DMS53 (cell line): ENCODE measurements at regions not wholly inside any gene's neighbourhood (a gene's known extent, or its start where the extent isn't known, plus 50 kb on each side); places are given as distances from the start of the nearest gene placed in this dataset.
"Not testable (repeated sequence)": the region's sequence is repeated elsewhere in the genome, so short reads cannot be mapped to it uniquely, and the experiment has no call there.

Experiments
- DNase-seq: peaks from one replicate; lab custom pipeline; 2025; lab: John Stamatoyannopoulos, UW

GRCh38 chr6:85192596-85192995 lies 257.3 kb upstream of the NT5E start:
- no peak for DNase-seq

DNA sequence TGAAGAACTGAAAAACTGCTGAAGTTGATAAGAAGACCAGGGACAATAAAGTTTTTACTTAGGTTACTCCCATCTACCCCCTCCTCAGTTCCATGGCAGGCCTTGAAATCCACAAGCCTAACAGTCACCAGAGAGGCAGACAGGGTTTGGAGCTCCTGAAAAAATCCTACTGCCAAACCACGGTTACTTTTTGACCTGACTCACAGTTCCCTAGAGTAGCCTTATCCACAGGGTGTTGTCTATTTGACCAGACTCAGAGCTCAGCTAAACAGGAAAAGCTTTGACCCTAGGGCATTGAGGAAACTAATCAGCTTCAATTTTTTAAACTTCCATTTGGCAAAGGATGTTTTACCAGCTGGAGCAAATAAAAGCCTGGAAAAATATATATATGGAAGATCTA lies 257.7 kb upstream of the NT5E start:
- no peak for DNase-seq

GRCh38 chr6:85191656-85192055 lies 258.2 kb upstream of the NT5E start:
- DNase-seq: no peak

DNA sequence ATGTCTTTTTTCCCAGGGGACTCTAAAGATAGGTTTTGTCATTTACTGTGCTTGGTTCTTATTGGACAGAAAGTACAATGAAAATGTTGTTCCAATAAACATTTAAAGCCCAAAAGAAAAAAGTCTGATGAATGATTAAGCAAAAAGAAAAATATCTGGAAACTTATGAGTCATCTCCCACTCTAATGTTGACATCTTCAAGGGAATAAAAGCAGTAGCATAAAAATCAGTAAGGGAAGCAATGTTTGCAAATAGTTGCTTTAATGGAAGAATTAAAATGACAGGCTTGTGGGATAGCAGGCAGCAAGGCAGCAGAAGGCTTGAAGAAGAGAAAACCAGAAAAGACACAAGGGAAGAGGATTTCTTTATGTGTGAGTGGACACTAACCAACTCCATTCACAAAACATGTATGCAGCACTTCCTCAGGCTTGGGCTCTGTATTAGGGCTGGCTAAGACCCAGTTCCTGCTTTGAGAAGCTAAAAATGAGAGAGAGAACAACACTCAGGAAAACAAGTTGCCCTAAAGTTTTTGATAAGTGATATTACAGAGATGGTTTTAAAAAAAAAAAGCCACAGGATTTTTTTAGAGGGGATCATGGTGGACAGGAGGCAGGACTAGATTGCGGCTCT lies 263.2 kb upstream of the NT5E start:
- DNase-seq: peak; percentile 6

DNA sequence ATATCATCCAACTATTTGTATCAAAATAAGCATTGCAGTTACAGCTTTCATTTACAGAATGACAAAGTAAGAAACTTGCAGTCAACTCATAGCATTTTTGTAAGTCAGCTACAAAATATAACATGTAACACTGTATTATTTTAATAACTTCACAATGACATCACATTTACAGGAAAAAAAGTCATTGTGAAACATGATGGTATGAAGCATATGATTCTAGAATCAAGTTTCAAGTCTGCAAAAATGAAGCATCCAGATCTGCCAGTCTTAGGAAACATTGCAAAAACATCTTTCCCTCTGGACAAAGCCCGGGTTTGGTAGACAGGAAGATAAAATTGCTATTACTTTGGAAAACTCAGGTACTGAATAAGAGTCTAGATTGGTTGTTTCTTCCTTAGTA lies 263.9 kb upstream of the NT5E start:
- no peak for DNase-seq

- DNase-seq: no peak
Measured at GRCh38 chr6:85183841-85184240, 266.0 kb upstream of the NT5E start.

DNA sequence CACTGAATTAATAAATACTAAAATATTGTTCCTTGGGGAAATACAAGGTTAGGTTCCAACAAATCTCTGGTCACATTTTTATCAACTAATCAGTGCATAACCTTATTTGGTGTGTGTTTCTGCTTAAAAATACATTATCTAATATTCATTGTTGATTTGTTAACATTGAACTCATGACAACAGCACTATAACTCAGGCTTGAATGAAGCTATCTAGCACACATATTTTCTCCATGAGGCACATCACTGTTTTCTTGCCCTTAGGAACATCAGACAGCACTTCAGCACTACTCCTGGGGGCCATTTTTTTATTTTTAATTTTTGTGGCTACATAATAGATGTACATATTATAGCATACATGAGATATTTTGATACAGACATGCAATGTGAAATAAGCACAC lies 277.2 kb upstream of the NT5E start:
- DNase-seq: no peak

GRCh38 chr6:85172161-85172560 lies 277.7 kb upstream of the NT5E start:
- DNase-seq: no peak

DNA sequence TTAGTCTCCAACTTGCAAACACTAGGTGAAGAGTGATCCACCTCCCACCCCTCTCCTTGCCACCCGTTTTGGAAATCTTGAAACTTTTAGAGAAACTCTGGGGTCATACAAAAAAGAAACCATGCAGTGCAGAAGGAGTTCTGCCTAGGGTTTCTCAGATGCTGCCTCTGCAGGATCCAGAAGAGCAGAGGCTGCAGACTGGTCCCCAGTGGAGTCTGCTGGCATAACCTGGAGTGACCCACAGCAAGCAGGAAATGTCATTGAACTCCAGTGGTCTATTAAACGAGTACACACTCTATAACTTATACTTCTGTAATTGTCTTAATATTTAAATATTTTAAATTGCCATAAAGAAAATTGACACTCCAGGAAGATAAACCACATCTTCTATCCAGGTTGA lies 280.7 kb upstream of the NT5E start:
- no peak for DNase-seq

DNA sequence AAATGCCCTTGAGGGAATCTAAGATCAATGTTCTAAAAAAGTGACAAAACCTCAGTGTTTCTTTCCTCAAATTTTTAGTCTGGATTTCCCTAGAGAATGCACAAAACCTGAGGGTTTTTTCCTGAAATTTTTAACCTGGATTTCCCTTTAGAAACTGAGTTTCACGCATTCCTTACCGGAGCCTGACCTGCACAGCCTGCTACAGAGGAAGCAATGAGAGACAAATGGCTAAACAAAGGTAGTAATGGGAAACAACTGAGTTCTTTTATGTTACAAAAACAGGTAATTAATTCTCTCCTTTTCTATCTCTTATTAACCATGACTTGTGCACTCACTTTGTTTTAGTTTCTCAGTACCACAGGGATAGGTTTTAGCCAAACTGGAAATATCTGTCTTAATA lies 281.7 kb upstream of the NT5E start:
- DNase-seq: no peak

DNA sequence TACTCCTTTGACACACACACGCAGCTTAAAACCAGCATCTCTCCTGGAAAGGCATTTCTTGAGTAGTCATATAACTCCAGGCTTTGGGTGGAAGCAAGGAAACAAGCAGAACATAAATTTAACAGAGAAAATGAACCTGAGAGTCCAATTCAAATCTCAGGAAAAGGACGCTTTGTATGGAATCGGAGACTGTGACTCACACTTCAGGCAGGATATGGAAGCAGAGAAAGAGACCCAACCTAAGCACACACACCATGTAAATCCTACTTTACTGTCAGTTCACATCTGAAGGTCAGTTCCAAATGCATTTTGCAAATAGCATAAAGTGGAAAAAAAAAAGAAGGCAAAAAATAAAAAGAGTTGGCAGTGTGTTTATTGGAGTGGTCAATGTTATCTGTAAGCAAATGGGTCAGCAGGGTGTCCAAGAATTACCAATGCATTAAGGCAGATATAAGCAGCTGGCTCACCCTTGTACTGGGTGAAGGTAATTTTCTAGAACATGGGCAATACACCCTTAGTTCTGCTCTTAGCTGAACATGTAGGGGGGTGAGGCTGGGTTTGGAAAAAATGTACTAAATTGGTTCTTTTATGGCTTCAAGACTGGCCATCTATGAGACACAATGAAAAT lies 283.7 kb upstream of the NT5E start:
- DNase-seq: no peak

GRCh38 chr6:85163156-85164080 lies 286.5 kb upstream of the NT5E start:
- DNase-seq: no peak

DNA sequence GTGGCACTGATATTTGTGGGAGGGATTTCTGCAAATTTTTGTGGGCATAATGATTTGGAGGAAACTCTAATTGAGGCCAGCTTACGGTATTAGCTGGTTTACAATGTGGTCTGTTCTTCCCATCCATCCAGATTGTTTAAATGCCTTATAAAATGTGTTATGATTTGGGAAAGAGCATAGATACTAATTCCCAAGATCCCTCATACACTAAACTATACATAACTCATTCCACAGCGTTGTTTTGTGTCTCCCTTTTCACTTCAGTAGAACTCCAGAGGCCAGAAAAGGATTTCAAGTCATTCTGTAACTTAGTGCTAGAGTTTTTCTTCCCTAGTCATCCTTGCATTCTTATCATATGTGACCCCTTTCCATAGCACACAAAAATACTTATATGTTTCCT lies 292.6 kb upstream of the NT5E start:
- no peak for DNase-seq

DNA sequence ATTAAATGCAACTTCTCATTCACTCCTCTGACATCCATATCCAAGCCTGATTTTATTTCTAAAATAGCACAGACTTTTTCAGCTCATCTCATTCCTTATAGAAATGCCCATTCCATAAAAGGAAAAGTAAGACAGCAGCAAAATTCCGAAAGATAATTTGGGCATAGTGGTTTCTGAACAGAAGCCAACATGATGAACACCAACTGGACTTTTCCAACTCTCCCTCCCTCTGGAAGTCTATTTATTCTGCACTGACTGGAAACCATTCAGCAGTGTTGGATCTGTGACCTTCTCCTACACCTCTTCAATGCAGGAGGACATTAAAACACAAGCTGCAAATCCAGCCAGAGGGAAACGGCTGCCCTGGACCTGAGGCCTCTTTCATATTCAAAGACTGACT lies 306.2 kb upstream of the NT5E start:
- no peak for DNase-seq

GRCh38 chr6:85137865-85138264 lies 312.0 kb upstream of the NT5E start:
- DNase-seq: no peak

DNA sequence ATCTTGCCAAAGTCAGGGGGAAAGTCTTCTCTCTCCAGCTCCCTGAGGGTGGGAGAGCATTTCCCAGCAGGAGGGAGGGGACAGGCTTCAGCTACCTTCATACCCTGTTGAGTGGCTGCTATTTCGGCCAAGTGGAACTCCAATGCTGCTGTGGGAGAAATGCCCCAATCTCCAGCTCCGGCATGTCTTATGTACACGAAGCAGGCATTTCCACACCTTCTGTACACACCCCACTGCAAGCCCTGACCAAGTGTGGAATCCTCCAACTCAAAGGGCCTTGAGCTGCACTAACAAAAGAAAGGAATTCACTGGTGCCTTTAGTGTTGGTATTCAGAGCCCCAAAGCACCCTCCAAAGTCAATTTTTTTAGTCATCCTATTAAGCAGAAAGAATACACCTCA lies 313.6 kb upstream of the NT5E start:
- no peak for DNase-seq

DNA sequence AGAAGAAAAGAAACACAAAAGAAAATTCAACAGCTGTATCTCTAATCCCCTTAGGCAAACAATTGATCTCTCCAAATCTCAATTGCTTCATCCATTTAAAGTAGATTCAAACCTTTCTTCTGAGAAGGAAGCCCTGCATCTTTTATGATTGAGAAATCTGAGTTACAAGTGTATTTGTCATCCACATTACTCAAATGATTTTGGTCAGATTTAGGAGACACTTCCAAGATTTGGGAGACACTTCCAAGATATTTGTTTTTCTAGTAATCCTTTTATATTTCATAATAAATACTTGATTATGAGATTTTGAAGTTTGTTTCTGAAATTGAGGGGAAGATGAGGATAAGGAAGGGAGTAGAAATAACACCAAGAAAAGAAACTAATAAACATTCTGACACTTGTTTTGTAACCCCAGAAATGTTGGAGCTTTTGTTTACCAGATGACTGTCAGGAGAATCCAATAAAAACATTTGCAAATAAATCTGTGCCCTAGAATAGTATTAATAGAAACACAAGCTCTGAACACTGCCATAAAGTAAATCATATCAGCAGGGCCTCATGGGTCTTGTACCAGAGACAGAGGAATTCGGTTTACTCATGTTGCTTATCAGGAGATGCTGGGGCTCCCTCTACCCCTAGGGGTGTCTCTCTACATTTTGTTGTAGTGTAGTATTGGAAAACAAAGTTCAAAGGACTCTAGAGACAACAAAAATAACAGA lies 314.3 kb upstream of the NT5E start:
- no peak for DNase-seq

DNA sequence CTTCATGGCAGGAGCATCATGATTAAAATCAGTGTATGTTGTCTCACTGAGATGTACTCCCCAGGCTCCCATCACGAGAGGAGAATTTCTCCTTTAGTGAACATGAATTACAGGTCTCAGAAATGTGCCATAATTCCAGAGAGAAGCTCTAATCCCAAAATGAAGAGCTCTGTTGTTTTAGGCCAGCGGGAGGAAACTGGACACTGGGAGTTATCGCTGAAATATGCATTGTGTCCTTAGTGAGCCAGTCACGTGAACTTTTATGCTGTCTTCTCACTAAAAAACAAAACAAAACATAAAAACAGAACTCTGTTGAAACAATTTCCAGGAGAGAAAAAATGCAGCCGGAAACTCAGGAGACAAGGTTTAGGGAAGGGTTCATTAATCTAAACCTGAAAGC lies 315.7 kb upstream of the NT5E start:
- no peak for DNase-seq

DNA sequence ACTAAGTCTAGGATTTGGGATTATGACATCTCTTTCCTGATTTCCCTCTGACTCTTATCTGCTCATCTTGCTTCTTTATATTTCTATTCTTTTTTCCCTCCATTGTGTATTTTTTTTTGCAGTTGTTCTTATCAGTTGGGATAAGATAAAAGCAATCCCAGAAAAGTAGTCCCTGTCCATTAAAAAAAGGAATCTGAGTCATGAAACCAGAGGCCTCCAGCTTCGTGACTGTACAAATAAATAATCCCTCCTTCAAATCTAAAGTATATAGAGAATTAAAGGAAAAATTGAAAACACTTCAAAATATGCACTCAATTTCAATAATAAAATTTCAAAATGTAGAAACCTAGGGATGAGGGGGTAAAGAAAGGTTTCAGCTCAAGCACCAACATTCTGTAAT lies 317.8 kb upstream of the NT5E start:
- DNase-seq: no peak

GRCh38 chr6:85130743-85131142 lies 319.1 kb upstream of the NT5E start:
- no peak for DNase-seq

DNA sequence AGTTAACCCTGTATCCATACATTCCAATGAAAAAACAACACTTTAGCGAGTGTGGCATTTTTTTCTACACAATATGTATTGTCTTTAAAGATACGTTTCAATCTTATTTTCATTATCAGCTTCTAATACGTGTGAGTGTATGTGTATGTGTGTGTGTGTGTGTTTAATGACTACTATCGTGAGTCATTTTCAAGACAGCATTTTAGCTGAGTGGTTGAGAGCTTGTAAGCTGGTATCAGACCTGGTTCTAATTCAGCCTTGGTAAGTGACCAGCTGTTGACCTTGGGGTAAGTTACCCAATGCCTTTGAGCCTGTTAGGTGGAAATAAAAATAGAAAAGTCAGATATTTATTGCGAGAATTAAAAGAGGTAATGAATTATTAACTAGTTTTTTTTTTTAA lies 320.0 kb upstream of the NT5E start:
- peak; percentile 12 for DNase-seq

DNA sequence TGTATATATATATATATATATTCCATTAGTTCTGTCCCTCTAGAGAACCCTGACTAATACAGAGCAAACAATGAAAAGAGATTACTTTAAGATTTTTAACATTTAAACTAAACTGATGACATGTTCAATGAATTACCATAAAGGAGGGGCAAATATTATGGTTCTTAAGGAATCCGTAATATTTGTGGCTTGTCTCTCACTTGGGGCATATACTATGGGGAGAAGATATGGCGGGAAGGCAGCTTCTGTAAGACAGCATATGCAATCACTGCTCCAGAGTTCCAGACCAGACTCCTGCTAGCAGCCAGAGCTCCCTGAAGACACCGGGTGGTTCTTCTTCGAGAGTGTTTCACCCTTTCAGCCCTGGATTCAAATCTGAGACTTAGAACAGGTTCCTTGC lies 321.1 kb upstream of the NT5E start:
- DNase-seq: no peak

- not testable (repeated sequence) for DNase-seq
Measured at GRCh38 chr6:85128256-85128655, 321.6 kb upstream of the NT5E start.
